ENCODE measurements at regions not wholly inside any gene's neighbourhood (a gene's known extent, or its start where the extent isn't known, plus 50 kb on each side); places are given as distances from the start of the nearest gene placed in this dataset.
"Not testable (repeated sequence)": the region's sequence is repeated elsewhere in the genome, so short reads cannot be mapped to it uniquely, and the experiment has no call there.

DNA sequence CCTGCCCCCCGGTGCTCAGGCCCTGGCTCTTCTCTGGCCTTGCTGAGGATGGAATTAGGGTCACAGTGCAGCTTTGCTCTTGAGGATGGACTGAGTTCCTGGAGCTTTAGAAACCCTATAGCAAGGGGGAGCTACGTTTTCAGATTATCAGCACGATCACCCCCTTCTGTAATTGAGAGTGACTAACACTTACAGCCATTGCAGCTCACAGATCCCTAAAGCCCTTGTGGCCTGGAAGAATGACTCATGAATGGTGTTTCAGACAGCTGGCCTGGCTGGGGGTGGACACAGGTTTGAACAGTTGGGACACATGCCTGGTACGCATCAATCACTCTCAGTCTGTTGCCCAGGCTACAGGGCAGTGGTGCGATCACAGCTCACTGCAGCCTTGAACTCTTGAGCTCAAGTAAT, 79.7 kb upstream of the IGFBP5 start:
- DNase-seq (ENCODE audit: low read depth in 2 of 2), result peak; percentile 80 to 82

- peak; percentile 29 to 31 for DNase-seq (ENCODE audit: low read depth in 2 of 2)
Measured at GRCh38 chr2:216774620-216775019, 79.3 kb upstream of the IGFBP5 start.

GRCh38 chr2:216774180-216774579, 78.8 kb upstream of the IGFBP5 start:
- no peak for DNase-seq (ENCODE audit: low read depth in 2 of 2)

DNA sequence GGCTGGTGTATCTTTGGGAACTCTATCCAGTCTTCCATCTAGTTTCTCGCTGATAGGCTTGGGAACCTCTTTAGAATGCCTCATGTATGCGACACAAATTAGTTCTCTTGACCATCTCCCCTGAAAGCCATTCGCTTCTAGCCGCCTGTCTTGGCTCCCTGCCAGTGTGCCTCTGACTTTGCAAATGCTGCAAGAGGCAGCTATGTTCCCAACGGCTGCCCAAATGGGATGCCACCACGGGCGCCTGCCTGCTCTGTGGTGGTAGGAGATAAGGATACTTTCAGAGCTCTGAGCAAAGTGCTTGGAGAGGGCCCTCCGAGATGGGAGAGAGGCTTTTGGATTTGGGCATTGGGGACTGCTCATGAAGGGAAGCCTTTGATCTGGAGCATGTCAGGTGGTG, 77.7 kb upstream of the IGFBP5 start:
- no peak for DNase-seq (ENCODE audit: low read depth in 2 of 2)

GRCh38 chr2:216770717-216771116, 75.4 kb upstream of the IGFBP5 start:
- DNase-seq (ENCODE audit: low read depth in 2 of 2), result no peak

DNA sequence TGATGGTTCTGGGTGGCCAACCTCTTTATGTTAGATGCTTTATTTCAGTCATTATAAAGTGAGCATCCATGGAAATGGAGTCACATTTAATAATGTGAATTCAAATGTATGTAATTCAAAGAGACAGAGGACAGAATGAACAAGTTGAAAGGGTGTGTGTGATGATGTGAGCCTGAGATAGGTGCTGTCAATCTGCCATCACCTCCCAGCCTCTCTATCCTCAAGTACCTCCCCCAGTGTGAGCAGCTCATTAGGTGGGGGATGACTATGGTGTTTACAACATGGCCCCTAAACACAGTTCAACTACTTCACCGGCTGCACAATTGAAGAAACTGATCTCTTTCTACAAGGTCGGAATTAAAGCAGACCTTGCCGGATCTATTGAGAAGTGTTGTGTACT, 74.7 kb upstream of the IGFBP5 start:
- DNase-seq (ENCODE audit: low read depth in 2 of 2), result no peak

- no peak for DNase-seq (ENCODE audit: low read depth in 2 of 2)
Measured at GRCh38 chr2:216769626-216770025, 74.3 kb upstream of the IGFBP5 start.

- DNase-seq (ENCODE audit: low read depth in 2 of 2), result no peak
Measured at GRCh38 chr2:216768908-216769411, 73.6 kb upstream of the IGFBP5 start.

DNA sequence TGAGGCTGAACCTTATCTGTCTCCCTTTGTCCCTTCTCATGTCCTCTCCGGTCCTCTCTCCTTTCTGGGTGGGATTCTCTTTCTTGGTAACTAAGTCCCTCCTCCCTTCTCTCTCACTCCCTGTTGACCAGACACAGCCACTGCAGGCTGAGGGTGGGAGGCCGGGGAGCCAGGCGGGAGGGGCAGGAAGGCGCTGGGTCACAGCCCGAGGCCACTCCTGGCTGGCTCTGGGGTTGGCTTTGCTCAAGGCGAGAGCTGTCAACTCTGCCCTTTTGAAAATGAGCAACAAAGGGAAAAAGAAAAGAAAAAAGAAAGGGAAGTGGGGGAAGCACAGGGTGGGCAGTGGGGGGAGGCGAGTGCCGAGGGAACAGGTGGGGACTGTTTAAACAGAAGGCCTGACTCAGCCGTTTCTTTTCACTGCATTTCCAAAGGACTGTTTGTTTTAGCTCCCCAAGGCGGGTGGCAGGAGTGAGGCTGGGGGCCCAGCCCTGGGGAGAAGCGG, 70.5 kb upstream of the IGFBP5 start:
- no peak for DNase-seq (ENCODE audit: low read depth in 2 of 2)

GRCh38 chr2:216763396-216763795, 68.0 kb upstream of the IGFBP5 start:
- DNase-seq (ENCODE audit: low read depth in 2 of 2), result no peak

- no peak for DNase-seq (ENCODE audit: low read depth in 2 of 2)
Measured at GRCh38 chr2:216761809-216762208, 66.5 kb upstream of the IGFBP5 start.

- DNase-seq (ENCODE audit: low read depth in 2 of 2), result no peak
Measured at GRCh38 chr2:216761133-216761532, 65.8 kb upstream of the IGFBP5 start.

GRCh38 chr2:216758256-216759155, 63.2 kb upstream of the IGFBP5 start:
- no peak for DNase-seq (ENCODE audit: low read depth in 2 of 2)

DNA sequence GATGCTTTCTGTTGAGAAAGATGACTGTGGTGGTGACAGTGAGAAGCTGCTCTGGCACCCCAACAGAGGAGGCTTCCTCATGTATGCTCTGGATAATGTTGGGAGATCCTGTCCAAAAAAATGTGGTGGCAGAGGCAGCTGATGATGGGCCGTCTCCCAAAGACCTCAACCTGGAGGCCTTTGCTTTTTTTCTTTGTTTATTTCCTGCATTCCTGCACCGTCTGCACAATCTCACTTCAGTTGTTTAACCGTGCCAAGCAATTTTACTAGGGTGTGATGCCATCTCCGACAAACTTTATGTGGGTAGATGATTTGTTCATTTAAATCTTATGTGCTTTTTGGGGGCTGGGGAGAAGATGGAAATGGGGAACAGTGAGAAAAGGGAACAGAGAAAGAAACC, 62.2 kb upstream of the IGFBP5 start:
- DNase-seq (ENCODE audit: low read depth in 2 of 2), result no peak

DNA sequence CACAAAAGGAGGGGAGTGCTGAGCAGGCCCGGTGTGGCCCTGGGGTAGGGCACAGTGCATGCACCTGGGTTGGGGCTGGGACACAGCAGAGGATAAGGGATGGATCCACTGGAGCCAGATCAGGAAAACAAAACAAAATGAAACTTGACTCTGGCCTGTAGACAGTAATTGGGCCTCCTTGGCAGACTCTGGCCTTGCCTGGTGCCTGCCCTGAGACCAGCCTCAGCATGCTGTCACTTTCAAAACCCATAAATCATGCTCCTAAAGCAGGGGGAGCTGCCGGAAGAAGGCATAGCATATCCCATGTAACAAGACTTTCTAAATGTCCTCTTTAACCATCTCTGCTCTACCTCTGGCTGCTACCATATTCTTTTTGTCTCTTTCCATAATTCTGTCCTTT, 61.1 kb upstream of the IGFBP5 start:
- no peak for DNase-seq (ENCODE audit: low read depth in 2 of 2)

DNA sequence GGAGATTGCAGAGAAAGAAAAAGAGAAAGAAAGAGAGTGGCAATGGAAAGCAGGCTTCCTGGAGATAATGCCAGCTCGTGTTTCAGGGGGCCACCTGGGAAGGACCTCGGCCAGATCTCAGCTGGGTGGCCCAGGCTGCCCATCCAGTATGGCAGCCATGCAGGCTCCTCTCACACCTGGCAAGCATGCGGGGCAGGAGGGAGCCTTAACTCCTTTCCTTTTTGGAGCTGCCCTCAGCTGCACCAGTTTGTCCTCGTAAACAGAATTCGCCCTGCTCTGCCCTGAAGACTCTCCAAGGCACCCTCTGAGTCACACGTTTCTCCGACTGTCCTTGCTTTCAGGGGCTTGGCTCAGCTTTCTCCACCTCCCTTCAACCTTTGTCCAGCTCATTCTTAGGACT, 59.5 kb upstream of the IGFBP5 start:
- no peak for DNase-seq (ENCODE audit: low read depth in 2 of 2)

- no peak for DNase-seq (ENCODE audit: low read depth in 2 of 2)
Measured at GRCh38 chr2:216754336-216754735, 59.0 kb upstream of the IGFBP5 start.

- DNase-seq (ENCODE audit: low read depth in 2 of 2), result no peak
Measured at GRCh38 chr2:216752855-216753505, 57.6 kb upstream of the IGFBP5 start.

GRCh38 chr2:216750750-216751149, 55.4 kb upstream of the IGFBP5 start:
- DNase-seq (ENCODE audit: low read depth in 2 of 2), result not testable (repeated sequence)

GRCh38 chr2:216746268-216746667, 50.9 kb upstream of the IGFBP5 start:
- DNase-seq (ENCODE audit: low read depth in 2 of 2), result not testable (repeated sequence)

DNA sequence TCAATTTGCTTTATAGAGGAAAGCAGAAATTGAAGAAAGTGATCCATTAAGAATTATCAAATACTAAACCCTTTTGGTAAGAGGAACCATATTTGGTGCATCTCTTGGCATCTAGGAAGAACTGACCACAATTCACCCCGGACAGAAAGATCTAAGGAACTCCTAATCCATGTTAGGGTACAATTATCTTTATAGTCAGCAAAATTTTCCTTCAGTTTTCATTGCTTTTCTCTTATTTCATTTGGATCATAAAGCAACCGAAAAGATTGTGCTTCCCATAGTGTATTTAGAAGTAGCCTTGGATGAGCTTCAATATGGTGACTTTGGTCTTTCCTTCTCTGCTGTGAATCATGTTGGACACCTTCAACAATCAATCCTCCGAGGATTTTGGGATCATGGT, 50.1 kb upstream of the IGFBP5 start:
- no peak for DNase-seq (ENCODE audit: low read depth in 2 of 2)

Measured in fibroblast of skin of left quadriceps (primary cell).